HUES64 (cell line): ENCODE measurements at regions not wholly inside any gene's neighbourhood (a gene's known extent, or its start where the extent isn't known, plus 50 kb on each side); places are given as distances from the start of the nearest gene placed in this dataset.

Source experiments
- H3K27ac ChIP-seq: 2 replicates; pipeline ENCODE4 v1.7.0; 2013; ENCODE audit warnings: low read depth, low read length, inconsistent platforms
- H3K27me3 ChIP-seq: 2 replicates; pipeline ENCODE4 v1.6.1; 2013; ENCODE audit warnings: mild to moderate bottlenecking, low read length; ENCODE audit not compliant: insufficient read depth
- H3K36me3 ChIP-seq: 2 replicates; pipeline ENCODE4 v1.6.1; 2013; ENCODE audit warnings: mild to moderate bottlenecking, low read length; ENCODE audit not compliant: insufficient read depth
- H3K4me1 ChIP-seq: 2 replicates; pipeline ENCODE4 v1.6.1; 2013; ENCODE audit warnings: mild to moderate bottlenecking, low read length, moderate library complexity; ENCODE audit not compliant: insufficient read depth
- H3K4me3 ChIP-seq: 2 replicates; pipeline ENCODE4 v1.5.1; 2013; ENCODE audit warnings: mild to moderate bottlenecking, low read length, moderate library complexity
- H3K9ac ChIP-seq: 2 replicates; pipeline ENCODE4 v1.6.1; 2013; ENCODE audit warnings: mild to moderate bottlenecking, low read depth, low read length
- H3K9me3 ChIP-seq: 2 replicates; pipeline ENCODE4 v1.6.1; 2013; ENCODE audit warnings: low read depth, low read length; ENCODE audit not compliant: insufficient read depth
- WGBS: fragments of 150-250, 120-280 bp; methylation state at CpG from one replicate; pipeline ENCODE4 v1.1.7; 2013; ENCODE audit warnings: missing lambda C conversion rate; 5-methylcytosine and 5-hydroxymethylcytosine counted together

DNA sequence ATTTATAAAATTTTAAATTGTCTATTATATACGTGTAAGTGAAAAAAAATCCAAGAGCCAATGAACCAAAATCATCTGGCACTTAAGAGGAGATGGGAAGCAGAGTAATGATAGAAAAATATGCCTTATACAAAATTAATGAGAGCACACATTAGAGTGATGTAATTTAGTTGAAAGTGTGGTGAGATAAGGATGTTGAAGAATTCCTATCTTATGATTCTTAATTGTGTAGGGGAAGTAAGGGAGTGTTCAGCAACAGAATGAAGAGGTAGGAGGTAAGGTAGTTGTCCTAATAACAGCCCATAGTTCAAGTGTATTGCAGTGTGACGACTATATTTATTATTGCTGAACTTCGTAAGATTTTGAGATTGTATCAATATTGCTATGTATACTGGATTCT is 843.4 kb upstream of the FLRT2 start:
- Histone ChIP-seq H3K4me3 (no peak overlapping the region), H3K36me3 (no peaks in the 10 kb centered on the region), H3K9ac (no peak overlapping the region), H3K9me3 (no peaks in the 10 kb centered on the region), H3K27me3 (no peaks in the 10 kb centered on the region), H3K27ac (no peak overlapping the region), H3K4me1 (no peaks in the 10 kb centered on the region)
- WGBS = 100% methylated on average over 2 of the region's 3 CpGs

DNA sequence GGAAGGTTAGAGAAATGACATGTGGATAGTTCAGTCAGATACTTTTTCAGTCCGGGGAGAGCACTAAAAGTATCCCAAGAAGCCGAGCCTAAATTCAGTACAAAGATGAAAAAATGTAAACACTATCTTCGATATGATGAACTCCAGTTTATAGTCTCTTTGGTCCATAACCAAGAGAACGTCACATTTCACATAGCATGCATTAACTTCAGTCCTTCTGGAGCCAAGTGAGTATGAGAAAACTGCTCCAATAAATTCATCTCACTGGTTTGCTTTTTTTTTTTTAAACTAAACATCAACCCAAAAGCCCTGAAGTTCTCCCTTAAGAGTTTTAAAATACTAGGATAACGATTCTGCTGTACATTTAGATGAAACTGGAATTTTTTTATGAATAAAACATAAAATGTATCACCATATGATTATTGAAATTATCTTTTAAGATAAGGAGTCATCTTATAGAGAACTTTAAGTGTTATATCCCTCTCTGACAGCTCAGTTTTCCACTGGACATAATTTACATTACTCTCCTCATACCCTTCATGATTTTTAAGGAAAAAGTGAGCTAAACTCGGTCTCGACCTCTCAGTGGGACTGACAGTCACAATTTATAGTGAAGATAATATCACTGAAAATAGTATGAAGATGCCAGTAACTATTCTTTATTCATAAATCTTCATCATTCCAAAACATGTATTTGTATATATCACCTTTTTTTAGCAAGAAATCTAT is 841.5 kb upstream of the FLRT2 start:
- Histone ChIP-seq H3K9me3 (no peaks in the 10 kb centered on the region), H3K9ac (no peak overlapping the region), H3K27me3 (no peaks in the 10 kb centered on the region), H3K4me3 (no peak overlapping the region), H3K36me3 (no peaks in the 10 kb centered on the region), H3K27ac (no peak overlapping the region), H3K4me1 (no peaks in the 10 kb centered on the region)
- 97% methylated on average over 4 of the region's 7 CpGs for WGBS

DNA sequence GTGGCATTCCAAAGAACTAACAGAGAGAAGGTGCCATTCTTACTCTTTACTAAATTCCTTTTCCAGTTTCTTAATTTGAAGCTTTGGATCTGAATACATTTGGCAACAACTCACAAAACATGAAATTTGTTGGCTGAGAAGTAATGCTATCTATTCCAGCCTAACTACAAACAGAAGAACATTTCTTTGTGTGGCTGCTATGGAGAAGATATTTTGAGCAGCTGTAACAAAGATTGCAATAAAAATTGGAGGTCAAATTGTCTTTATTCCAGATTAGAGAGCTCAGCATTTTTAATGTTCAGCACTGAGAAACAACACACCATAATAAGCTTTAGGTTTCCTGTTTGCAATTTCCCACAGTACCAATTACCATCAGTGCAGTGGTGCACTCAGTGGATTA is 835.8 kb upstream of the FLRT2 start:
- Histone ChIP-seq H3K4me3 (no peak overlapping the region), H3K4me1 (no peaks in the 10 kb centered on the region), H3K9ac (no peak overlapping the region), H3K9me3 (no peaks in the 10 kb centered on the region), H3K27me3 (no peaks in the 10 kb centered on the region), H3K36me3 (no peaks in the 10 kb centered on the region), H3K27ac (no peak overlapping the region)

DNA sequence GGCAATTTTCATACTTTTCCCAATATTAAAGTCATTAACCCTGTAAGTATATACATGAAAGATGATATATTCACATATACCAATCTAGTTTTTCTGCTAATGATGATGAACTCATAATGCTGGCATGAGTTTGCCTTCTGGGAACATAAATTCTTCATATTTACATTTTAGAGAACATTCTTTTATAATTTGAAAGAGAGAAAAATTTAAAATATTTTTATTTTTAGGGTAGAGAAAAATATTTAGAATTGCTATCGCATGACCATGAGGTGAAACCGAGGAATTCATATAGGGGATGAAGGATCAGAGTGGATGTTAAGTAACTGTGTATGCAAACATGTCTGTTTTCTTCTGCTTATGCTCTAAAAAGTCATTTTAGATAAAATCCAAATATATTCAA is 825.3 kb upstream of the FLRT2 start:
- 100% methylated on average over 2 of the region's 2 CpGs for WGBS
- Histone ChIP-seq H3K36me3 (no peaks in the 10 kb centered on the region), H3K9ac (no peak overlapping the region), H3K4me3 (no peak overlapping the region), H3K27me3 (no peaks in the 10 kb centered on the region), H3K4me1 (peaks cover 6% of the 10 kb centered on the region; the same call in 1 of the 2 replicates), H3K27ac (no peak overlapping the region), H3K9me3 (no peaks in the 10 kb centered on the region)

DNA sequence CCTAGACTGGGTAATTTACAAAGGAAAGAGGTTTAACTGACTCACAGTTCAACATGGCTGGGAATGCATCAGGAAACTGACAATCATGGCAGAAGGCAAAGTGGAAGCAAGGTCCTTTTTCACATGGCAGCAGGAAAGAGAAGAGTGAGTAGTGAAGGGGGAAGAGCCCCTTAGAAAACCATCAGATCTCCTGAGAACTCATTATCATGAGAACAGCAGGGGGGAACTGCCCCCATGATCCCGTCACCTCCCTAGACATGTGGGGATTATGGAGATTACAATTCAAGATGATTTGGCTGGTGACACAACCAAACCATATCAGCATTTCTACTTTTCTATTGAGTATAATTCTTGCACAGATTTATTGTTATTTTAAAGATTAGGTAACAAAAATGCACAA is 822.1 kb upstream of the FLRT2 start:
- Histone ChIP-seq H3K4me1 (peaks cover 6% of the 10 kb centered on the region; the same call in 1 of the 2 replicates), H3K27ac (no peak overlapping the region), H3K9me3 (no peaks in the 10 kb centered on the region), H3K36me3 (no peaks in the 10 kb centered on the region), H3K4me3 (no peak overlapping the region), H3K9ac (no peak overlapping the region), H3K27me3 (no peaks in the 10 kb centered on the region)
- no CpG with 5 or more reads among the region's 1 CpG for WGBS

DNA sequence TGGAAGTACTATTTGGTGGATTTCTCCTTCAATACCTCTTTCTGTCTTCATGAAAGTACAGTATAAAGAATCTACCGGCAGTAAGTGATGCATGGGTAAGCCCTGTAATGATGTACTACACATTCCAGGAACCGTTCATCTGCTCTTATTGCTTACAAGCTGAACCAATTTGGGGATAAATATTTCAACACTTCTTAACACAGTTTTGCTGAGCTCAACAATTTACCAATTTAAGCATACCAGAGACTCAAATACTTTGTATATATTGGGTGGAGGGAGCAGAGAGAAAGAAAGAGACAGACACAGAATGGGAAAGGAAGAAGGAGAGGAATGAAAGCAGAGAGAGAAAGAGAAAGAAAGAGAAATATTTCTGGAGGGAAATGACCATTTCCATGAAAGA is 821.1 kb upstream of the FLRT2 start:
- WGBS = 96% methylated on average over 2 of the region's 2 CpGs
- Histone ChIP-seq H3K9ac (no peak overlapping the region), H3K36me3 (no peaks in the 10 kb centered on the region)

DNA sequence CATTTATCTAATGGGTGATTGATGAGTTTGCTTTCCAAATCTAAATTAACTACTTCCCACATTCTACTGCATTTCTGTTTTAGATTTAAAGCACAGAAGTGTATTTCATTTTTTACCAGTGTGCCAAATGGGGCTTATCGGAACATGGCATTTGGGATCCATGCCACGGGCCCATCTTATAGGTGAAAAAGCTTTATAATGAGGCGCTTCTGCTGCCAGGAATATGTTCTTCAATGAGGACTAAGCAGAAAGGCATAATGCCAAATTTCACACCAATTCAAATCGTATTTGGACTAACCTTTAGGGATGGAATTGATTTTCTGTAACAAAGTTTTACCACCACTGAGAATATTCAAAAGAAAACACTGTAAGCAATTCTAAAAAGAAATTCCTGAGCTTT is 803.5 kb upstream of the FLRT2 start:
- Histone ChIP-seq H3K9me3 (no peaks in the 10 kb centered on the region), H3K27me3 (no peaks in the 10 kb centered on the region), H3K4me1 (no peaks in the 10 kb centered on the region), H3K36me3 (no peaks in the 10 kb centered on the region), H3K4me3 (no peak overlapping the region), H3K27ac (no peak overlapping the region), H3K9ac (no peak overlapping the region)
- 96% methylated on average over 4 of the region's 4 CpGs for WGBS

More for the DNA sequence above, 821.1 kb upstream of the FLRT2 start:
- peaks cover 6% of the 10 kb centered on the region; the same call in 1 of the 2 replicates for H3K4me1 ChIP-seq
- H3K27ac ChIP-seq = no peak overlapping the region
- no peaks in the 10 kb centered on the region for H3K9me3 ChIP-seq
- H3K4me3 ChIP-seq = no peak overlapping the region
- no peaks in the 10 kb centered on the region for H3K27me3 ChIP-seq

DNA sequence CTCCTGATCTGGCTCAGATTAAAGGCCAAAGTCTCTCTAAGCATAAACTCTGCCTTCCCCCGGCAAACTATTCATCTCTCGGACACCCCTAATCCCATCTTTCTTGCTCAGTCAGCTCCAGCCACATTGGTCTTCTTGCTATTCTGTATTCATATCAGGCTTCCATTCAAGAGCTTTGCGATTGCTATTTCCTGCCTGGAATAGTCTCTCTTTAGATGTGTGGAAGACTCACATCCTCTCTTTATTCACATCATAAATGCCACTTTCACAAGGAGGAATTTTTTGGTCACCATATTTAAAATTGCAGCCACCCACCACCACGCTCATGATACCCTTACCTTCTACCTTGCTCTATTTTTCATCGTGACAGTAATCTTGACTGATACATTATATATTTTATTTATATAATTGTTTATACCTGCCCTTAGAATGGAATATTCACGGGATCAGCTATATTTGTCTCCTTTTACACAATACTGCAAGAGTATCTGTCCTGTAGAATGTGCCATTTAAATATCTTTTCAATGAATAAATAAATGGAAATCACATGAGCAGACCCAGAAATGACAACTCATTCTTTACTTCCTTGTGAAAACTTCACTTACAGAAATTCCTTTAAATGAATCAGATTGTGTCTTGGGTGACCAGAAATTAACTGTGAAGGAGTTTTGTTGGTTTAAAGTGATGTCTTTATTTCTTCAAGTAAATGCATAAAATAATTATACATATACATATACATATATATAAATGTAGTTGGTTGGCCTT is 780.6 kb upstream of the FLRT2 start:
- Histone ChIP-seq H3K4me1 (peaks cover 27% of the 10 kb centered on the region), H3K9me3 (no peaks in the 10 kb centered on the region), H3K4me3 (no peak overlapping the region), H3K9ac (no peak overlapping the region), H3K27me3 (no peaks in the 10 kb centered on the region), H3K27ac (no peak overlapping the region), H3K36me3 (no peaks in the 10 kb centered on the region)
- WGBS = 96% methylated on average over 4 of the region's 6 CpGs

DNA sequence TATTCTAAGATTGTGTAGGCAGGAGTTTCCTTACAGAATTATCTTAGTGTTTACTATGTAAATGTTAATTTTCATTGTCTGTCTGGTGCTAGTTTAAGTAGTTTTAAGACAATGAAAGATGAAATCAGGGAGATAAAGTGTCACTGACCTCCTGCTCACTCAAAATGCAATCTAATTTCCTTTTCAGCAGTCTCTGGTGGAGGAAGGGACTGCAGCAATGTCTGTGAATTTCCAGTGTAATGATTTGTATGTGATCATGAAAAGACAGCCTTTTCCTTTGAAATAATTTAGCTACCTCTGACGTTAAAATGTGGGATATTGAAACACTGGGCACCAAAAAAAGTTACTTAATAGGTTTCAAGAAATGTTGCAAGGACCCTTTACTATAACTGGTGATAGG is 779.7 kb upstream of the FLRT2 start:
- H3K4me1 ChIP-seq = peaks cover 27% of the 10 kb centered on the region
- no CpG with 5 or more reads among the region's 1 CpG for WGBS
- H3K9ac ChIP-seq = no peak overlapping the region
- no peaks in the 10 kb centered on the region for H3K27me3 ChIP-seq
- no peak overlapping the region for H3K4me3 ChIP-seq
- no peak overlapping the region for H3K27ac ChIP-seq
- H3K9me3 ChIP-seq = no peaks in the 10 kb centered on the region
- no peaks in the 10 kb centered on the region for H3K36me3 ChIP-seq

DNA sequence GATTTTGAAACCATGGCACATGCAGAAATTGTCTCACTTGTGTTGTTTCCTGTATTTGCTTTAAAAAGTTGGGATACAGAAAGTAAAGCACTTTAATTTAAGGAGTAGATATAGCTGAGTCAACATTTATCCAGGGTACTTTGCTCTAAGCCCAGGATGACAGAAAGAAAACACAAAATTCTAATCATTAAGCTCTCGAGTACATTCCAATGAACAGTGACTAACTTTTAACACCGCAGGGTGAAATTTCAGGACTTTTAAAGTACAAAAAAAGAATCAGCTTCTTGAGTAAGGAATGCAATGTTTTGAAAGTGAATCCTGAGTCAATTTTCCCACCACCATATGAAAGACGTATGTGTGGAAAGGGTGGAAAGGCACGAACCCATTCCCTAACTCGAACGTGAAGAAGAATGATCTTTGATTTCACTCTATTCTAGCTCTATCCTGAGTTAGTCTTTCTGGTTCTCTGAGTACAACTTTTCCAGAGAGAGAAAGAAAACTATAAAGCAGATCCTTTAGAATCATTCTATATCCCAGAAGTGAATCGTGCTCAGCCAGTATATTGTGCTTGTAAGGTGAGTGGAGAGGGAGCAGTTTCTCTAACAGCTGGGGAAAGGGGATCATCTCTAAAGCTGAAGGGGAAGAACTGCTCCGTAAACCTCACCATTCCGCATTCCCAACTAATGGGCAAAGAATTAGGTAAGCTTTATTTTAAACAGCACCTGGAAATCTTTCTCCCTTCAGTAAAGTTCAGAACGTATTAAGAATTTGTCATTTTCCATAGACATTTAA is 779.0 kb upstream of the FLRT2 start:
- peaks cover 27% of the 10 kb centered on the region for H3K4me1 ChIP-seq
- H3K9ac ChIP-seq = no peak overlapping the region; the same call in 1 of the 2 replicates
- no peaks in the 10 kb centered on the region for H3K27me3 ChIP-seq
- 60% methylated on average over 3 of the region's 10 CpGs for WGBS
- H3K9me3 ChIP-seq = no peaks in the 10 kb centered on the region
- no peak overlapping the region for H3K27ac ChIP-seq
- no peaks in the 10 kb centered on the region for H3K36me3 ChIP-seq
- no peak overlapping the region for H3K4me3 ChIP-seq

DNA sequence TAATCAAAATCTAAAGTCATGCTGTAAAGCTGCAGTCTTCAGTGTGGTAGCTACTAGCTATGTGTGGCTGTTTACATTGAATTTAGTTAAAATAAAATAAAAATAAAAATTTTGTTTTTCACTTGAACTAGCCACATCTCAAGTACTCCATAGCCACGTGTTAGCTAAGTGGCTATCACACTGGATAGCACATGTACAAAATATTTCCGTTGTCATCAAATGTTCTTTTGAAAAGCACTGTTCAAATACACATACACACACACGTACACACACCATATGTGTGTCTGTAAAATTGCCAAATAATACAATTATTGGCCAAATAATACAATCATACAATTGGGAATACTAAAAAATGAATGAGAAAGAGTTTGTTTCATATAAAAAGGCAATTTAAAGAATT is 778.2 kb upstream of the FLRT2 start:
- WGBS = 83% methylated on average over 3 of the region's 3 CpGs

More for the DNA sequence above, 778.2 kb upstream of the FLRT2 start:
- Histone ChIP-seq H3K27ac (no peak overlapping the region), H3K9me3 (no peaks in the 10 kb centered on the region), H3K4me1 (peaks cover 27% of the 10 kb centered on the region), H3K27me3 (no peaks in the 10 kb centered on the region), H3K36me3 (no peaks in the 10 kb centered on the region), H3K9ac (no peak overlapping the region), H3K4me3 (no peak overlapping the region)
